Activated T-cell treated with anti-CD3 and anti-CD28 coated beads for 48 hours (primary cell): ENCODE measurements at regions not wholly inside any gene's neighbourhood (a gene's known extent, or its start where the extent isn't known, plus 50 kb on each side); places are given as distances from the start of the nearest gene placed in this dataset.
A peak's percentile ranks its signal among the peaks of the same experiment; 100 is the strongest.

ENCODE experiments used
- DNase-seq: peaks from one replicate; pipeline ENCODE4 v3.0.0-alpha.2; 2020; ENCODE audit warnings: low read depth

- no peak for DNase-seq
Observed at GRCh38 chr3:177569193-177569592, 371.9 kb upstream of the TBL1XR1 start.

DNA sequence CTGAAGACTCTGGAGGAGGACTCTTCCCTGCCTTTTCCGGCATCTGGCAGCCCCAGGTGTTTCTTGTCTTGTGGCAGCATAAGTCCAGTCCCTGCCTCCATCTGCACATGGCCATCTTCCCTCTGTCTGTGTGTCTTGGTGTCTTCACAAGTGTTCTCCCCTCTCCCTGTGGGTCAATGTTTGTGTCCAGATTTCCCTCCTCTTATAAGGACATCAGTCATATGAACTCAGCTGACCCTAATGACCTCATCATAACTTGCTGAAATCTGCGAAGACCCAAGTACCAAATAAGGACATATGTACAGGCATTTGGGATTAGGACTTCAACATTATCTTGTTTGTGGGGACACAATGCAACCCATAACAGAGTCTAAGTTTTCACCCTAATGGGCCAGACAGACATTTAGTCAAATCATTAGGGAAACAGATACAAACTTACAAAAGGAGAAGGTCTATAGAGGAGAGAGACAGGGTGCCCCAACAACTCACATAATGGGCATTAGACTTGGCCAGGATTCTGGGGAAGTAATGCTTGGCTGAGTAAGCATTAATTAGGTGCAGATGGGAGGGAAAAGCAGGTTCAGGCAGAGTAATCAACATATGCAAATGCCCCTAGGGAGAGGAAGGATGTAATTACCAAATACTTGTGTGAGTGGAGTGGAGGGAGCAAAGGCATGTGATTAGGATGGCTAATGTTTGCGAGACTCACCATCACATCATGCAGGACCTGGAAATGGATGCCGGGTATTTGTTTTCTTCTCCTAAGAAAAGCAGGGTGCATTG, 372.8 kb upstream of the TBL1XR1 start:
- DNase-seq: no peak

DNA sequence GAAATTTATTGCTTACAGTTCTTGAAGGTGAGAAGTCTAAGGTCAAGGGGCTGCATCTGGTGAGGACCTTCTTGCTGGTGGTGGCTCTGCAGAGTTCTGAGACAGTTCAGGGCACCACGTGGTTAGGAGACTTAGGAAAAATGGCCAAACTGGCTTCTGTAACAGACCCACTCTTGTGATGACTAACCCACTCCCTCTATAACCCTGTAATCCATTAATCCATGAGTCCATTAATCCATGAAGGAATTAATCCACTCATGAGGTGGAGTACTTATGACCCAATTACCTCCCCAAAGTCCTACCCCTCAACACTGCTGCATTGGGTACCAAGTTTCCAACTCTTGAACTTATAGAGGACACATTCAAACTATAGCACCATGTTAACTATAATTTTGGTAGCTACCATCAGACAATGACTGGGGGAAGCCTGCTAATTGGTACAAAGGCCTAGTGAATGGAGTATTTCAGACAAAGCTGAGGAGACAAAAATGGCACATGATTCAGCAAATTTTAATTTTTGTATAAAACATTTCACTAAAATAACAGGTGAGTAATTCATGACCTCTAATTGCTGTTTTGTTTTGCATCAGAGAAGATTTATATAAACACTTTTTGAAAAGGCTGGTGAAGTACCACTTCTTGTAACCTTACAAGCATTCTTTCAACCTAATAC, 374.1 kb upstream of the TBL1XR1 start:
- no peak for DNase-seq

DNA sequence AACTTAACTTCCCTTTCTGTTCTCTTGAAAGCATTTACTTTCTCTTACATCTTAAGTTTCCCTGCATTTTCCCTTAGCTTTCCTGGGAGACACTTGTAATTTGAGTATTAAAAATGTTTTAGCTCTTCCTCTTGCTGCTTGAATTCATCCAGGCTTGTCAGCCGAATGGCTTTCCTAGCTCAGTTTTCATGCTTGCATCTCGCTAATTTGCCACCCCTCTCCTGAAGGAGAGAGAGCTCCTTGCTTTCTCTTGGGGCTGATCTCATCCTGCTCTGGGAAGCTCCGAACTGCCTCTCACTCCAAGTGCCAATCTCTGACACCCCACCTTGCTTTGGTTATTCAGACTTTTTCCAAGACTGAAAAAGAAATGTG, 374.6 kb upstream of the TBL1XR1 start:
- no peak for DNase-seq

DNA sequence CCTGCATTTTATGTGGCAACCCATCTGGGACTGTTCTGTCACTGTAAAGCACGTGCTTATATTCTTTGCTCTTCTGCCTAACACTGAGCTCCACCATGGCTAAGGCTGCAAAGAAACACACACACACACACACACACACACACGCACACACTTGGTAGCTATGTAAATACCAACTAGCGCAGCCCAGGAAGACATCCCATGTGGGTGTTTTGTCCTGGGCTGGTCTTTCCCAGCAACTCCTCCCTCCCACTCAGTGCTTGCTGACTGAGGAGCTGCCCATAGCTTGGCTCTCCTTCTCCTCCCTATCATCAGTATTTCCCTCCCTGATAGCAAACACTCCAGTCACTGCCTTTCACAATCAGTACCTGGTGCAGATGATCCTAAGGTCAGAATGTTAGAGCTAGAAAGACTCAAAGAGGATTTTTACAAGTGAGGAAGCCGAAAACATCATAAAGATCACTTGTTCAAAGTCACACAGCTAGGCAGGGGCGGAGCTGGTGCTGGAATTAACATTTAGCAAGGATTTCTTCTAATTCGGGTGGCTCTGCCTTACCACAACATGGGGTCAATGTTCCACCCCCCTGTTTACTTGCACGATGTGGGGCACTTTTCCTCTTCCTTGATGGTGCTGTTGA, 377.1 kb upstream of the TBL1XR1 start:
- no peak for DNase-seq

DNA sequence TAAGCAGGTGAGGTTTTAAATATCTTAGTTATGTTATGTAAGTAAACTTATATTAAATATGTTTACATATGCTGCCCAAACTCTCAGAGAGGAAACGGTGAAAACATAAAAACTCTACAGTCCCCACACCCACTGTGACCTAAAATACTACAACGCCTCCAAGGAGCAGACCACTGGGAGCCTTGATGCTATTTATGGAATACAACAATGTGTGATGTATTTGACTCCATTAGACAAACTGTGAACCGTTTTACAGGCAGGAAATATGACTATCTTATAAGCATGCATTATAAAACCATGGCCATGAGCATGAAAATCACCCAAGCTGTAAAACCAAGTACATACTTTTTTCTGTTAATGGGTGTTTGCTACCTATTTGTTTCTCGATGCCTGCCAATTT, 379.5 kb upstream of the TBL1XR1 start:
- DNase-seq: no peak

DNA sequence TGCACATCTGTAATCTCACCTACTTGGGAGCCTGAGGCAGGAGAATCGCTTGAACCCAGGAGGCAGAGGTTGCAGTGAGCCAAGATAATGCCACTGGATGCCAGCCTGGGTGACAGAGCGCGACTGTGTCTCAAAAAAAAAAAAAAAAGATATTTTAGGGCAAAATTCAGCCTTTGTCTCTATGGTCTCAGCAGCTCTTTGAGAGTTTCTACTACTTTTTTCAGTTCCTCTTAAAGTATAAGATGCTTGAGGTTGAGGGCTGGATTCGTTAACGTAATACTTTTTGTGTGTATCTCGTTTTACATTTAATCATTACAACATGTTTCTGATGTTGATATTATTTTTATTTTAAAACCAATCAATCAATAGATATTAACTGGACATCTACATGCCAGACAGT, 381.2 kb upstream of the TBL1XR1 start:
- no peak for DNase-seq

- DNase-seq: no peak
Observed at GRCh38 chr3:177579419-177579818, 382.1 kb upstream of the TBL1XR1 start.

GRCh38 chr3:177580437-177580836, 383.2 kb upstream of the TBL1XR1 start:
- no peak for DNase-seq

GRCh38 chr3:177585271-177585670, 388.0 kb upstream of the TBL1XR1 start:
- DNase-seq: no peak

- DNase-seq: no peak
Observed at GRCh38 chr3:177589041-177589650, 391.9 kb upstream of the TBL1XR1 start.

- DNase-seq: no peak
Observed at GRCh38 chr3:177589911-177590381, 392.7 kb upstream of the TBL1XR1 start.

DNA sequence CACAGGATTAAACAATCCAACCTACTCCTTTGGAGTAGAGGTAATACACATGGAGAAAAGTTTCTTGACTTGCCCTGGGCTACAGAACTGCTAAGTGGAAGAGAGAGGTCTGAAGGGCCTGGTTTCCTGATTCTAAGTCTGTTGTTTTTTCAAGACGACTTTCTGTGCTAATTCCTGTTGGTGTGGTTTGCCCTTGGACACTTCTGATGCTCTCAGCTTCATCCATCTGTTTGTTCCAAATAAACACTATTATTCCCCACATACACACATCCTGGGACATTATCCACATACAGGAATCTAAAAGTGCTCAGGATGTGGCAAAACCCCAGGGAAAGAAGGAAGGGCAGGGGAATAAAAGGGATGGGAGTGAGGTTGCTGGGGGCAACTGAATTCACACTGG, 393.5 kb upstream of the TBL1XR1 start:
- DNase-seq: no peak

- no peak for DNase-seq
Observed at GRCh38 chr3:177591379-177591778, 394.1 kb upstream of the TBL1XR1 start.

- DNase-seq: no peak
Observed at GRCh38 chr3:177594096-177594495, 396.8 kb upstream of the TBL1XR1 start.

- DNase-seq: no peak
Observed at GRCh38 chr3:177595530-177596188, 398.4 kb upstream of the TBL1XR1 start.

DNA sequence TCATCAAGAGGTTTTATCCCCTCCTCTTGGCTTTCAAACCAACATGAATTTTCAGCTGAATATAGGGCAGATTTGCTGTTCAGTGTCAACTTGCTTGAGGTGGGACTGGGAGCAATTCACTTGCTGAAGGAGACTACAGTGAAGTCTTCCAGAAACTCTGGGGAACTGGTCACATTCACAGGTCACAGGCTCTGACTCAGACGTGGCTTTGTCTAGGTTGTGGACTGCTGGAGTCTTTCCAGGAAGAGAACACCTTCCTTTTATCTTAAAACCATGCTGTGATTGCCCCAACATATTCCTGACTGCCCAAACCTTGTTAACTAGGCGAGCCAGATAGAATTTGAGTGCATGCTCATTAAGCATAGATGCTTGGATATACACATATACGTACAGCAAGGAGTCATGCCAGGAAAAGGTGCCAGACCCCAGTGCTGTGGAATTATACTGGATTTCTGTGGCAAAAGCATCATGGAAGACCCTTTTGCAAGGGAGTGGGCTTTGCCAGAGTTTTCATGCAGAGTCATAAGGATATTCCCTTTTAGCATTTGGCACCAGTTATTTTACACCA, 399.1 kb upstream of the TBL1XR1 start:
- no peak for DNase-seq

- DNase-seq: no peak
Observed at GRCh38 chr3:177596816-177597271, 399.6 kb upstream of the TBL1XR1 start.

DNA sequence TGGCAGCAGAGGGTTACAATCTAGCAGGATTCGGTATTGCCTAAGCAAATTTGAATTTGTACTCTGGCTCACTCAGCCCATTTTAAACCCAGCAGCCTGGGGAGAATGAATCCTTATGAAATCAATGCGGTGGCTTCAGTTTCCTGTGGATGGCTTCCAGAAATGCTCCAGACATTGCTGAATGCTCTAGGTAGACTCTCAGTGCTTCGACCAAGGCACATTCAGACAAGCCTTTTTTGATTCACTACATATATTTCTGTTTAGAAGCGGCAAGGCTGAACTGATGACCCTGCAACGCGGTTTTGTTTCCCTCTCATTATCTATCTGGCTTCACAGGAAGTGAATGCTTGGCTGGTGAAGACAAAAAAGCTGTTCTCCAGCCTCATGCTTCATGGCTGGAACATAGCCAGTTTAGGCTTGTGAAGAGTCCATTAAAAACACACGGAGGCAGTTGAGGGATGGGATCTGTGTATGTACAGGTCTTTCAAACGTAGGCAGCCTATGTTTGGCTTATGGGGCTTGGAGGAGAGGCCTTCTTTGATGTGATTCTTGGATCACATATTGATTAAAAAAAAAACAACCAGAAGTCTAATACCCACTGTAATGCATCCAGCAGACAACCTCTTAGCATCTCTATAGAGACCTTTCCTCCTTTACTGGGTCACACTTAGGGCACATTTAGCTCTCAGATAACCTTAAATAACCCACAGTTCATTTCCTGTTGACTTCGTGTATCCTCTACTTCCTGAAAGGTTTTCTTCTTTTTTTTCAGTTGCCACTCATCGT, 400.2 kb upstream of the TBL1XR1 start:
- DNase-seq: peak; percentile 5

- no peak for DNase-seq
Observed at GRCh38 chr3:177598097-177598833, 401.0 kb upstream of the TBL1XR1 start.
